ENCODE measurements at regions not wholly inside any gene's neighbourhood (a gene's known extent, or its start where the extent isn't known, plus 50 kb on each side); places are given as distances from the start of the nearest gene placed in this dataset.

DNA sequence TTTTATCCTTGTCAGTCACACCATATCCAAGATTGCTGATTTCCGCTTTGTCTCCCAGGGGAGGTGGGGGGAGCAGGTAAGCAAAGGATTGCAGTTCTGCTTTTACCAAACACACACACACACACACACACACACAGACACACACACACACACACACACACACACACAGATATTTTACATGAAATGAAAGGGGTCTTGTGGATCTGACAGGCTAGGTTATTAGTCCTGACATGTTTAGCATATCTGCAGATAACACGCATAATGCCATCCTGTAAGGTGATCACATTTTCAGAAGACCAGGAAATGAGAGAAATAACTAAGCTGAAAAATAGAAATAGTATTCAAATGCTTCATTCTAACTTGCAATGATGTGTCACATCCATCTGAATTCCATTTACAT, 1113.3 kb downstream of the CDH8 start:
- no peak for TF ChIP-seq POLR2A (IDR thresholded peaks at IDR 0.05)
- TF ChIP-seq, protein P1, sequence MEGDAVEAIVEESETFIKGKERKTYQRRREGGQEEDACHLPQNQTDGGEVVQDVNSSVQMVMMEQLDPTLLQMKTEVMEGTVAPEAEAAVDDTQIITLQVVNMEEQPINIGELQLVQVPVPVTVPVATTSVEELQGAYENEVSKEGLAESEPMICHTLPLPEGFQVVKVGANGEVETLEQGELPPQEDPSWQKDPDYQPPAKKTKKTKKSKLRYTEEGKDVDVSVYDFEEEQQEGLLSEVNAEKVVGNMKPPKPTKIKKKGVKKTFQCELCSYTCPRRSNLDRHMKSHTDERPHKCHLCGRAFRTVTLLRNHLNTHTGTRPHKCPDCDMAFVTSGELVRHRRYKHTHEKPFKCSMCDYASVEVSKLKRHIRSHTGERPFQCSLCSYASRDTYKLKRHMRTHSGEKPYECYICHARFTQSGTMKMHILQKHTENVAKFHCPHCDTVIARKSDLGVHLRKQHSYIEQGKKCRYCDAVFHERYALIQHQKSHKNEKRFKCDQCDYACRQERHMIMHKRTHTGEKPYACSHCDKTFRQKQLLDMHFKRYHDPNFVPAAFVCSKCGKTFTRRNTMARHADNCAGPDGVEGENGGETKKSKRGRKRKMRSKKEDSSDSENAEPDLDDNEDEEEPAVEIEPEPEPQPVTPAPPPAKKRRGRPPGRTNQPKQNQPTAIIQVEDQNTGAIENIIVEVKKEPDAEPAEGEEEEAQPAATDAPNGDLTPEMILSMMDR (IDR thresholded peaks at IDR 0.05), result no peak
- no peak for DNase-seq
- Histone ChIP-seq H3K27ac (no peak overlapping the region), H3K9me3 (no peaks in the 10 kb centered on the region), H3K36me3 (no peaks in the 10 kb centered on the region), H3K4me3 (no peak overlapping the region), H3K4me1 (no peaks in the 10 kb centered on the region), H3K27me3 (no peaks in the 10 kb centered on the region)
- intact Hi-C loops (cut with DNase I; ENCODE audit: low total_unique reads), result no loop called here

DNA sequence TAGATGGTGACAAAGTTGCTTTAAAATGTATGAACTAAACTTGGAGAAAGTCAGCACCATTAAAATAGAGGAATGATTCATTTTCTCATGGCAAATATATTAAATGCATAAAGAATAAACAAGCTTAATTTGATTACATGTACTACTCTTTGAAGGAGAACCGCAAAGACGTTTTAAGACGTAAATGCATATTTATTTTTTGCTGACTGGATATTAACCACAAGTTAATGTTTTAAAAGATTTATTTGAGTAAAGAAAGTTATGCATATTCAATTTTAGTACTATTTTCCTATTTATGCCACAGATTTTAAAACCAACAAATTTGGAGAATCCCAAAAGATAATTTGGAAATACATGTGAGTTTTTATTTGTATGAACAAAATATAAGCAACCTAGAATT, 1121.9 kb downstream of the CDH8 start:
- no peaks in the 10 kb centered on the region for H3K27me3 ChIP-seq
- no peaks in the 10 kb centered on the region for H3K4me1 ChIP-seq
- H3K9me3 ChIP-seq, result no peaks in the 10 kb centered on the region
- no peak for DNase-seq
- no peak overlapping the region for H3K27ac ChIP-seq
- no peak for TF ChIP-seq POLR2A (IDR thresholded peaks at IDR 0.05)
- TF ChIP-seq, protein P1 (IDR thresholded peaks at IDR 0.05), result no peak
- H3K36me3 ChIP-seq, result no peaks in the 10 kb centered on the region
- no peak overlapping the region for H3K4me3 ChIP-seq
- intact Hi-C loops (cut with DNase I; ENCODE audit: low total_unique reads), result no loop called here

DNA sequence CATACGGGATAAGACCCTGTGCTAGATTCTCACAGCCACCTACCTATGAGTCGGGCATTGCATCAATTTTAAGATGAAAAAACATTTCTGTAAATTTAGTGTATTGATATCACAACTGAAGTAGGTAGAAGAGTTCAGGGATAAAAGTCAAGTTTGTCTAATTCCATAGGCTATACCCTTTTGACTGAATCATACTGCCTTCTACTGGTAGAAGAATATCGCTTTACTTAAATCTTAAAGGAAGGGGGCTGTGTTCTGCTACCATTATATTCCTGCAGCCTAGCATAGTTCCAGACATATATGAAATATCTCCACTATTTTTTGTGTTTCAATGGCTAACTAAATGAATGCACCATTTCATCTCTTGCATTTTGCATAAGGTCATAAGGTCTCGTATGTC, 1128.6 kb downstream of the CDH8 start:
- H3K4me1 ChIP-seq, result no peaks in the 10 kb centered on the region
- H3K4me3 ChIP-seq, result no peak overlapping the region
- H3K27me3 ChIP-seq, result no peaks in the 10 kb centered on the region
- no peaks in the 10 kb centered on the region for H3K9me3 ChIP-seq
- H3K27ac ChIP-seq, result no peak overlapping the region
- intact Hi-C loops (cut with DNase I; ENCODE audit: low total_unique reads), result no loop called here
- DNase-seq, result no peak
- TF ChIP-seq, protein P1 (IDR thresholded peaks at IDR 0.05), result no peak
- TF ChIP-seq POLR2A (IDR thresholded peaks at IDR 0.05), result no peak
- H3K36me3 ChIP-seq, result no peaks in the 10 kb centered on the region

DNA sequence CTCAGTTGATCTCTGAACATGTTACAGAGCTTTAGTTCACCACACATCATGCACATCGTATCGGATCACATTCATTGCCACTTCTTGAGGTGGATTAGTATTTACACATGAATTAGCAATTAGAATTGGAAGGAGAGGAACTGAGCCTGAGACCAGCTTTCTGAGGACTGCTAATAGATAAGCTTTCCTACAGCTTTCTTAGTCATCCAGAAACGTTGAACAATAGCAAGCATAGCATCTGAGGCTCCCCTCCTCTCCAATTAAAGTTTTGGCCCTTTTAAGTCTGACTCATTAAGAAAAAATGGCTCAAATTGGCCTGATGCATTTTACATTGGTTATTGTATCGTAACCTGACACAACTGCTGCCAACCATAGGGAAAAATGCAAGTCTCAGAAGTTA, 1130.4 kb downstream of the CDH8 start:
- no peaks in the 10 kb centered on the region for H3K27me3 ChIP-seq
- H3K36me3 ChIP-seq, result no peaks in the 10 kb centered on the region
- intact Hi-C loops (cut with DNase I; ENCODE audit: low total_unique reads), result no loop called here
- no peak for DNase-seq
- H3K4me1 ChIP-seq, result no peaks in the 10 kb centered on the region
- no peak overlapping the region for H3K4me3 ChIP-seq
- H3K27ac ChIP-seq, result no peak overlapping the region
- H3K9me3 ChIP-seq, result no peaks in the 10 kb centered on the region
- TF ChIP-seq, protein P1 (IDR thresholded peaks at IDR 0.05), result no peak
- no peak for TF ChIP-seq POLR2A (IDR thresholded peaks at IDR 0.05)

DNA sequence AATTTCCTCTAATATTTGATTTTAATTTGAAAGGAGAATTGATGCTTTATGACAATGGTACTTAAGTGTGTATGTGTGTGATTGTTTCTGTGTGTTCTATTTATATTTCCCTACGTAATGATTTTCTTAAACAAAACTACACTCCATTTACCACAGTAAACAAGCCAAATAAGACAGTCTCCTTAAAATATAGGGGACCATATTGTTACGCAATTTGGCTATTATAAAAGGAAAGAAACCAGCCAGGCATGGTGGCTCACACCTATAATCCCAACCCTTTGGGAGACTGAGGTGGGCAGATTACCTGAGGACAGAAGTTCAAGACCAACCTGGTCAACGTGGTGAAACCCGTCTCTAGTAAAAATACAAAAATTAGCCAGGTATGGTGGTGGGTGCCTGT, 1134.1 kb downstream of the CDH8 start:
- no peak for DNase-seq
- Histone ChIP-seq H3K36me3 (no peaks in the 10 kb centered on the region), H3K27ac (no peak overlapping the region), H3K9me3 (no peaks in the 10 kb centered on the region), H3K4me3 (no peak overlapping the region), H3K4me1 (no peaks in the 10 kb centered on the region), H3K27me3 (no peaks in the 10 kb centered on the region)
- TF ChIP-seq, protein P1 (IDR thresholded peaks at IDR 0.05), result no peak
- no peak for TF ChIP-seq POLR2A (IDR thresholded peaks at IDR 0.05)
- intact Hi-C loops (cut with DNase I; ENCODE audit: low total_unique reads), result no loop called here

All from uterus (tissue), 3 donors.